ENCODE measurements at regions not wholly inside any gene's neighbourhood (a gene's known extent, or its start where the extent isn't known, plus 50 kb on each side); places are given as distances from the start of the nearest gene placed in this dataset.

DNA sequence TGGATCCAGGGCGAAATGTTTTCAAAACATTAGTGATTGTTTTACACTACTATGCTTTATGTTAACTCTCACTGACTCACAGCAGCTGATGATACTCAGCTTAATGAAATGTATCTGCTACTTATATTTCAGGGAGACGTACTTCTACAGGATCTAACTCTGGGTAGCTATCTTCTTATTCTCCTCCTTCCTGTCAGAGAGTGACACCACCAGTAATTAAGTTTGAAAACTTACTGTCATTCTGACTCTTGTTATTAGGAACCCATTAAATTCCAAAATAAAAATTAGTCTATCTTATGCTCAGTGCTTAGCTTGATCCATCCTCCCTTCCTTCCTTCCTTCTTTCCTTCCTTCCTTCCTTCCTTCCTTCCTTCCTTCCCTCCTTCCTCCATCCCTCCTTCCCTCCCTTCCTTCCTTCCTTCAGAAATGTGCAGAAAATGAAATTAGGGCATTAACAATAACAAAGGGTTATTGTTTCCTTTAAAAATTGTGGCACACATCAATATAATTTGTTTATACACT, 441.1 kb downstream of the MEIS1 start:
- Histone ChIP-seq H3K4me3 (no peak overlapping the region), H3K27me3 (no peaks in the 10 kb centered on the region), H3K36me3 (no peaks in the 10 kb centered on the region), H3K9me3 (replicated peaks in 1 of 11) (peaks cover 0 to 7% (median 0%) of the 10 kb centered on the region in 11 experiments; a peak in 5 of 22 replicates), H3K4me2 (no peak overlapping the region), H3K4me1 (no peaks in the 10 kb centered on the region), H3K27ac (no peak overlapping the region), H3K9ac (no peak overlapping the region), H4K20me1 (no peaks in the 10 kb centered on the region)
- no peak for TF ChIP-seq Cebpa-rat (IDR thresholded peaks at IDR 0.05)

DNA sequence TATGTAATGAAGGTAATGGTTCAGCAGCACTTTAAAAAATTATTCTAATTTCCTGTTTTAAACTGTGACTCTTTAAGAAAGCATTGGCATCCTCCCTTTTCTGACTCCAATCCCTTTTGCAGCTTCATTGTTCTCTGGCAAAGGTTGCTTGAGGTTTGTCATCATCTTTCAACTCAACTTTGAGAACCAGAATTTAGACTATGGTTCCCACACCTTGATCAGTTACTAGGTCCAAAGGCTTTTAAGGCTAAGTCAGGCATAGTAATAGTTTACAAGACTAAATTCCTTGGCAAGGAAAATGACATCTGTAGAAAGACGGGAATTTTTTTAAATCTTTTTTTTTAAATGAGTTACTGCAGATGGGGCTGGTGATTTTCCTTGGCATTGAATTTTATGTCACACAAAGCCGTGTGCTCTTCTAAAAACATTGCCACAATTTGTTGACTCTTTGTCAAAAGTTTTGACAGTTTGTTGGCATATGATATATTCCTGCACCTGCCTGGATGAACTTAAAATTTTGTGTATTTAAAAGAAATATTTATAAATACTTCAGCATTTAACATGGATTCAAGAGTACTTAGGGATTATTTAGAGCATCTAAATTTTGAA, 451.0 kb downstream of the MEIS1 start:
- Histone ChIP-seq H3K27me3 (no peaks in the 10 kb centered on the region), H3K4me1 (no peaks in the 10 kb centered on the region), H4K20me1 (no peaks in the 10 kb centered on the region), H3K4me3 (no peak overlapping the region), H3K9ac (no peak overlapping the region), H3K27ac (no peak overlapping the region), H3K36me3 (no peaks in the 10 kb centered on the region), H3K9me3 (replicated peaks in 1 of 11) (peaks cover 0 to 5% (median 0%) of the 10 kb centered on the region in 11 experiments; a peak in 4 of 22 replicates), H3K4me2 (no peak overlapping the region)
- no peak for TF ChIP-seq Cebpa-rat (IDR thresholded peaks at IDR 0.05)

DNA sequence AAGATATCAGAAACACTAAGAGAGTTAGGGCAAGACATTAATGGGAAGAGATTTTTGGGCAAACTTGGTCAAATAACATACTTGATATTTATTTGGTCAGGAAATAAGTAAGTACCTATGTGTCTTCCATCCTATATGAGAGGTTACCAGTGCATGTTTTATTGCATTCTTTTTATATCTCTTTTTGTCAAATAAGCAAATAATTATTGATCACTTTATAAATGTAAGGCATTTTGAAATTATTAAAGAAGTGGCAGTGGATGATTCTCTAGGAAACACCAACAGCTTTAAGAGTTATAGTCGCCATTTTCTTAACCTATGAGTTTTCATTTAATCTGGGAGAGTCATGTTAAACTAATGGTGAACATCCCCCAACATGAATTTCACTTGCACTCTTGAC, 453.3 kb downstream of the MEIS1 start:
- H3K4me2 ChIP-seq: no peak overlapping the region
- no peaks in the 10 kb centered on the region for H3K36me3 ChIP-seq
- no peaks in the 10 kb centered on the region for H3K4me1 ChIP-seq
- H3K27me3 ChIP-seq: no peaks in the 10 kb centered on the region
- H3K9me3 ChIP-seq (replicated peaks in 1 of 11): peaks cover 0 to 5% (median 0%) of the 10 kb centered on the region in 11 experiments; a peak in 3 of 22 replicates
- H3K9ac ChIP-seq: no peak overlapping the region
- no peaks in the 10 kb centered on the region for H4K20me1 ChIP-seq
- H3K27ac ChIP-seq: no peak overlapping the region
- no peak for TF ChIP-seq Cebpa-rat (IDR thresholded peaks at IDR 0.05)
- H3K4me3 ChIP-seq: no peak overlapping the region

DNA sequence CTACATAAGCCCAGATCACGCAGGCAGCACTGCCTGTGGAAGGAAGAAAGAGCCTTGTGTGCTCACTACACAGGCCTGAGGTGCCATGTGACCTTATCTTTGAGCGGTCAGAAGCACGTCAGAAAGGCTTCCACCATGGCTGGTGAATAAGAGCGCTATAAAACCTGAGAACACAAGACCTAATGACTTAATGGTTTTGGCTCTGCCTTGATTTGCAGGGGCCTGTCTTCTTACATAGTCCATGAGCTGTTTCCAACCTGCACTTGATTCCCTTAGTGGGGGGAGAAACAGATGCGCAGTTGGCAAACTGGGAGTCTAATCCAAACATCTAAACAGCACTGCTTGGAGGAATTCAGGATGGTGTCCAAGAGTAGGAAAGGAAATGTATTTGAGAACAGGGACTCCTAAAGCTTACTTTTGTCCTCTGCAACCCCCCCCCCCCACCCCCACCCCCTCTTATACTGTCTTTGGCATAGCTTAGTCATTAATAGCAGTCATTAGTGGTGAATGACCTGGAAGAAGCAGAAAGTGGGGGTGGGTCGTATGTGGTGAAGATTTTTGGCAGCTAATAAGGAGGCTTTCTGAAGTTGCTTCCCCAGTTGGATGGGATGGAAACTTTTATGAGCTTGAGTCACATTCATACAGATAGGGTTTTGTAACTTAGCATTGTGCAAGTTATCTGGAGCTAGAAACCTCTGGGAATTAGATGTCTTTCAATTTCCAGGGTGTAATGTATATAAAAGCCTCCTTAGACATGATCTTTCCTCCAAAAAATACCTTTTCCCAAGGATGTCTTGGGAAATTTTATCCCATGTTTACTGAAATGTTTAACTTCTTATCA, 454.1 kb downstream of the MEIS1 start:
- H3K27me3 ChIP-seq: no peaks in the 10 kb centered on the region
- no peak overlapping the region for H3K4me3 ChIP-seq
- no peak for TF ChIP-seq Cebpa-rat (IDR thresholded peaks at IDR 0.05)
- no peak overlapping the region for H3K27ac ChIP-seq
- no peaks in the 10 kb centered on the region for H4K20me1 ChIP-seq
- no peaks in the 10 kb centered on the region for H3K4me1 ChIP-seq
- H3K9ac ChIP-seq: no peak overlapping the region
- no peaks in the 10 kb centered on the region for H3K36me3 ChIP-seq
- peaks cover 0 to 5% (median 0%) of the 10 kb centered on the region in 11 experiments; a peak in 3 of 22 replicates for H3K9me3 ChIP-seq (replicated peaks in 1 of 11)
- H3K4me2 ChIP-seq: no peak overlapping the region

DNA sequence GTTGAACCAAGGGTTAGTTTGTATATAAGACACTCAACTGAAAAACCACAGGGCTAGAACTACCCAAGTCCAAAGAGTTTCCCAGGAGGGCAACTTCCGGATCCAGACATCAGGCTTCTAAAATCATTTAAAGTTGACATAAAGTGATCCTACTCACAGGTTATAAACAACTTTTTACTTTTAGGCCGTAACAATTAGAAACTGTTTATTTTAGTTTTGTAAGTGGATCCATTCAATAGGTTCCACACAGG, 454.6 kb downstream of the MEIS1 start:
- Histone ChIP-seq H3K36me3 (no peaks in the 10 kb centered on the region), H3K4me1 (no peaks in the 10 kb centered on the region), H3K9me3 (replicated peaks in 1 of 11) (peaks cover 0 to 1% (median 0%) of the 10 kb centered on the region in 11 experiments; a peak in 2 of 22 replicates), H3K4me3 (no peak overlapping the region), H3K27me3 (no peaks in the 10 kb centered on the region), H3K9ac (no peak overlapping the region), H3K27ac (no peak overlapping the region), H3K4me2 (no peak overlapping the region), H4K20me1 (no peaks in the 10 kb centered on the region)
- no peak for TF ChIP-seq Cebpa-rat (IDR thresholded peaks at IDR 0.05)

DNA sequence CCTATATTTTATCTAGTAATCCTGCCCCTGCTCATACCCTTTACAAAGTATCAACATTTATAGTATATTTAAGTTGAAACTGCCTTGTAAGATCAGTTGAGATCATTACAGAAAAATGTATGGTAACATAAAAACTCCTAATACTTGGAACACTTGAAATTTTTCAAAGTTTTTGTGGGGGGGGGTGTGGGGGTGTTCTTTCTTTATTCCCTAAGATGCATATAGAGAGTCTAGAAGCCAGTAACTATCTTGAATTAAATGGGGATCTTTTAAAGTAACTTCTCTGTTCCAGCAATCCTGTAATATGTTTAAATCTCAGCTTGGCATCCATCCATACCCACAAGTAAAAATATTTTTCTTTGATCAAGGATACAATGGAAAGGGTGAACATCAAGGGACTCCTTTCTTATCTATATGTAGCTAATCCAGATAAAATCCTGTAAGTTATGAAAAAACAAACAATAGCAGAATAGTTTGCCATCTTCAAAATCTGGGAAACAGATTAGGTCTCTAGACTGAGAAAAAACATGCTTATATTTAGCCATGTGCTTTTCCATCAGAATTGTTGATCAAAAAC, 455.3 kb downstream of the MEIS1 start:
- H3K27ac ChIP-seq: no peak overlapping the region
- no peak overlapping the region for H3K4me2 ChIP-seq

DNA sequence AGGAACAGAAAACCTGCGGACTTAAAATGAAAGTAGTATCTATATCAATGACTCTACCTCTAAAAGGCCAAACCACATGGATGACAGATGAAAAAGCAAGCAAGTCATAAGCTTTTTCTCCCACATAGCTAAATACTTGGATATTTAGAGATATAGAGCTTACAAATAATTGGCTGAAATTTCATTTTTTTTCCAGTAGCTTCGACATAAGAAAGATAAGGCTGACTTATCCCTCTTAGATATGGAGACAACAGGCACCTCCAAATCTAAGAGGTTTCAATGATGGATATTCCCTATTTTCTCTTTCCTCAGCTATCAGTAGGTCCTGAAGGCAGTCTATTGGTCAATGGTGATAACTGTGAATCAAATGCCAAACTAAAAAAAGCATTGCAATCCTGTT, 460.3 kb downstream of the MEIS1 start:
- Histone ChIP-seq H3K27me3 (no peaks in the 10 kb centered on the region), H3K27ac (no peak overlapping the region), H3K4me3 (no peak overlapping the region), H3K9ac (no peak overlapping the region), H4K20me1 (no peaks in the 10 kb centered on the region), H3K36me3 (no peaks in the 10 kb centered on the region), H3K4me2 (no peak overlapping the region), H3K4me1 (no peaks in the 10 kb centered on the region), H3K9me3 (replicated peaks in 1 of 11) (no peaks in the 10 kb centered on the region)
- no peak for TF ChIP-seq Cebpa-rat (IDR thresholded peaks at IDR 0.05)

More for the DNA sequence above, 455.3 kb downstream of the MEIS1 start:
- H3K4me3 ChIP-seq: no peak overlapping the region
- TF ChIP-seq Cebpa-rat (IDR thresholded peaks at IDR 0.05): no peak
- no peaks in the 10 kb centered on the region for H3K9me3 ChIP-seq (replicated peaks in 1 of 11)
- no peaks in the 10 kb centered on the region for H4K20me1 ChIP-seq
- no peaks in the 10 kb centered on the region for H3K27me3 ChIP-seq
- no peak overlapping the region for H3K9ac ChIP-seq
- H3K36me3 ChIP-seq: no peaks in the 10 kb centered on the region
- H3K4me1 ChIP-seq: no peaks in the 10 kb centered on the region

DNA sequence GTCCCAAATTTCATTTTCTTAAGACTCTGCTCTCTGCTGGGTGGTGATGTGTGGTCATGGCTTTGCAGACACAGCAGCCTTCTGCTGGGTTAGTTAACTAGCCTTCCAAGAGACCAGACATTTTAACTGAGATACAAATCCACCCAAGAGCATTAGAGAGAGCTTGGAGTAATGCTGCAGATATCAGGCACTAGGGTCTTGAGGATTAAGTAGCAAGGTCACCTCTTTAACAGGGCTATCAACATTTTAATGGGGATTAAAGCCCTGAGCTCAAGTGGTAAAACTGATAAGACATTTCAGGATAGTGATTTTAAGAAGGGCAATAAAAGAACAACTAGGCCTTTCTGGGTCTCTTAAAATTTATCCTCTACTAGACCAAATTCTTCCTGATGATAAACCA, 461.2 kb downstream of the MEIS1 start:
- Histone ChIP-seq H3K4me3 (no peak overlapping the region), H4K20me1 (no peaks in the 10 kb centered on the region), H3K9ac (no peak overlapping the region), H3K9me3 (replicated peaks in 1 of 11) (no peaks in the 10 kb centered on the region), H3K36me3 (no peaks in the 10 kb centered on the region), H3K4me2 (no peak overlapping the region), H3K4me1 (no peaks in the 10 kb centered on the region), H3K27me3 (no peaks in the 10 kb centered on the region), H3K27ac (no peak overlapping the region)
- TF ChIP-seq Cebpa-rat (IDR thresholded peaks at IDR 0.05): no peak

DNA sequence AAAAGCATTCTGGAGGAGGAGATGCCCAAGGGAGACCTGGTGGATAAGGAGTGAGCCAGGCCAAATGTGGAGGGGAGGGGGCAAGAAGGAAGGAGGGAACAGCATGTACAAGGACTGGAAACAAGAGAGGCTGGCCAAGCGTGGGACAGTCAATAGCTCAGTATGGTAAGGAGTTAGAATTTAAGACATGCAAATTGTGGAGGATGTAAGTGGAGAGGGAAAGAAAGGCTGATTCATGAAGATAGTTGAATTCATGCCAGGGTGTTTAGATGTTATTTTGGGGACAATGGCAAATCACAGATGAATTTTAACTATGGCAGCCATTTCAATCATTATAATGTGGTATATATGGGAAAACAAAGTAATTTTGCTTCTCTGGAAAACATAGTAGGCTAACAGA, 462.3 kb downstream of the MEIS1 start:
- Histone ChIP-seq H3K4me2 (no peak overlapping the region), H3K9me3 (replicated peaks in 1 of 11) (no peaks in the 10 kb centered on the region), H3K9ac (no peak overlapping the region), H3K36me3 (no peaks in the 10 kb centered on the region), H3K27me3 (no peaks in the 10 kb centered on the region), H3K27ac (no peak overlapping the region), H4K20me1 (no peaks in the 10 kb centered on the region), H3K4me3 (no peak overlapping the region), H3K4me1 (no peaks in the 10 kb centered on the region)
- no peak for TF ChIP-seq Cebpa-rat (IDR thresholded peaks at IDR 0.05)

All from BLaER1 treated with 17β-estradiol and CSF1 and Interleukin-3, amounts not matched to agents 10 nM and 100 nM (cell line).